GM18873 (cell line): ENCODE measurements at regions not wholly inside any gene's neighbourhood (a gene's known extent, or its start where the extent isn't known, plus 50 kb on each side); places are given as distances from the start of the nearest gene placed in this dataset.
"Not testable (repeated sequence)": the region's sequence is repeated elsewhere in the genome, so short reads cannot be mapped to it uniquely, and the experiment has no call there.

Experiments used
- ATAC-seq: cut with Tn5 transposase; IDR thresholded peaks from one replicate; pipeline ENCODE4 v1.9.1; 2021; ENCODE audit warnings: mild to moderate bottlenecking, moderate library complexity, moderate number of reproducible peaks; ENCODE audit not compliant: unreplicated experiment, low FRiP score

GRCh38 chrX:131875827-131876226 is 147.3 kb upstream of the STK26 start:
- not testable (repeated sequence) for ATAC-seq

- ATAC-seq = no peak
Measured at GRCh38 chrX:131881194-131881593, 141.9 kb upstream of the STK26 start.

- ATAC-seq = not testable (repeated sequence)
Measured at GRCh38 chrX:131885042-131885441, 138.1 kb upstream of the STK26 start.

- not testable (repeated sequence) for ATAC-seq
Measured at GRCh38 chrX:131893857-131894256, 129.2 kb upstream of the STK26 start.

- no peak for ATAC-seq
Measured at GRCh38 chrX:131894995-131895394, 128.1 kb upstream of the STK26 start.

GRCh38 chrX:131895807-131896206 is 127.3 kb upstream of the STK26 start:
- ATAC-seq = no peak

- no peak for ATAC-seq
Measured at GRCh38 chrX:131901546-131901945, 121.6 kb upstream of the STK26 start.

- no peak for ATAC-seq
Measured at GRCh38 chrX:131907488-131908314, 115.4 kb upstream of the STK26 start.

GRCh38 chrX:131910586-131910985 is 112.5 kb upstream of the STK26 start:
- ATAC-seq = no peak

GRCh38 chrX:131915488-131915887 is 107.6 kb upstream of the STK26 start:
- no peak for ATAC-seq

- no peak for ATAC-seq
Measured at GRCh38 chrX:131917588-131917987, 105.5 kb upstream of the STK26 start.

- ATAC-seq = no peak
Measured at GRCh38 chrX:131918839-131919238, 104.3 kb upstream of the STK26 start.

- no peak for ATAC-seq
Measured at GRCh38 chrX:131923614-131924250, 99.4 kb upstream of the STK26 start.

GRCh38 chrX:131938749-131939148 is 84.4 kb upstream of the STK26 start:
- no peak for ATAC-seq

- ATAC-seq = no peak
Measured at GRCh38 chrX:131942034-131942433, 81.1 kb upstream of the STK26 start.

- no peak for ATAC-seq
Measured at GRCh38 chrX:131944936-131945902, 77.9 kb upstream of the STK26 start.

- no peak for ATAC-seq
Measured at GRCh38 chrX:131951166-131951565, 71.9 kb upstream of the STK26 start.

- ATAC-seq = no peak
Measured at GRCh38 chrX:131955099-131955777, 67.9 kb upstream of the STK26 start.

GRCh38 chrX:131958724-131959123 is 64.4 kb upstream of the STK26 start:
- ATAC-seq = no peak

GRCh38 chrX:131970347-131970746 is 52.8 kb upstream of the STK26 start:
- ATAC-seq = no peak
